GM12878 (cell line): ENCODE measurements at regions not wholly inside any gene's neighbourhood (a gene's known extent, or its start where the extent isn't known, plus 50 kb on each side); places are given as distances from the start of the nearest gene placed in this dataset.

Experiments
- ATAC-seq: fragments of 200-7000 bp; cut with Tn5 transposase; 3 replicates; pipeline ENCODE4 v1.9.1; 2020; ENCODE audit warnings: mild to moderate bottlenecking, moderate library complexity
- BruUV-seq: library from RNA; stranded (reverse); fragments of 400-500 nt; replicated peaks from 2 replicates; lab custom pipeline; 2021; lab: Mats Ljungman, UMichigan
- CTCF ChIA-PET: fragments of 300-600 bp; sonication (Branson Sonifier 250); formaldehyde crosslinking; extraction: SDS; loops from one replicate; lab custom pipeline; 2021; ENCODE audit warnings: inconsistent platforms; lab: Yijun Ruan, JAX
- POLR2A ChIA-PET: fragments of 350-600 bp; formaldehyde crosslinking; extraction: SDS; loops from one replicate; lab custom pipeline; 2021; ENCODE audit warnings: inconsistent platforms; lab: Charles Lee
- RAD21 ChIA-PET: fragments of 300-600 bp; sonication (Branson Sonifier 250); formaldehyde crosslinking; loops from one replicate; lab custom pipeline; 2023; ENCODE audit warnings: antibody characterized with exemption; ENCODE audit not compliant: unreplicated experiment; lab: Charles Lee
- SMC1A ChIA-PET: fragments of 300-600 bp; sonication (Branson Sonifier 250); formaldehyde crosslinking; loops from one replicate; lab custom pipeline; 2023; ENCODE audit not compliant: unreplicated experiment, uncharacterized antibody; lab: Charles Lee
- DNase-seq: peaks from one replicate; pipeline ENCODE4 v3.0.0-alpha.2; 2011; ENCODE audit warnings: low read depth, low spot score
- FAIRE-seq: peaks from 3 replicates; lab custom pipeline; 2011; peaks lifted over from hg19 to GRCh38; lab: Jason Lieb, UNC
- H2AFZ ChIP-seq: 2 replicates; pipeline ENCODE4 v1.6.0; 2011; ENCODE audit warnings: low read depth, low read length, control low read depth; ENCODE audit not compliant: control insufficient read depth
- H3K27ac ChIP-seq: 2 replicates; pipeline ENCODE4 v1.5.1; 2011; ENCODE audit warnings: control low read depth; ENCODE audit not compliant: control insufficient read depth, insufficient read depth
- H3K27me3 ChIP-seq, 2 experiments: replicated peaks in 1 of 2; 2 replicates each; pipeline versions ENCODE4 v1.6.0 to v1.6.1; 2011; ENCODE audit warnings: low read length in 1 of 2; ENCODE audit not compliant: control insufficient read depth in 2 of 2, insufficient read depth in 2 of 2
- H3K36me3 ChIP-seq, 2 experiments: 2 replicates each; pipeline ENCODE4 v1.5.1; 2011; ENCODE audit warnings: low read length in 1 of 2; ENCODE audit not compliant: control insufficient read depth in 2 of 2, insufficient read depth in 2 of 2
- H3K4me1 ChIP-seq: 2 replicates; pipeline ENCODE4 v1.6.1; 2011; ENCODE audit warnings: mild to moderate bottlenecking, low read length, moderate library complexity, mixed read lengths; ENCODE audit not compliant: control insufficient read depth, insufficient read depth
- H3K4me2 ChIP-seq: 2 replicates; pipeline ENCODE4 v1.6.0; 2011; ENCODE audit warnings: control low read depth; ENCODE audit not compliant: control insufficient read depth, insufficient read depth
- H3K4me3 ChIP-seq: fragments of 200-600 bp; sonication (generic); 2 replicates; pipeline ENCODE4 v1.5.1; 2016
- H3K79me2 ChIP-seq: 2 replicates; pipeline ENCODE4 v1.6.0; 2011; ENCODE audit warnings: low read length; ENCODE audit not compliant: control insufficient read depth, insufficient read depth
- H3K9ac ChIP-seq: 2 replicates; pipeline ENCODE4 v1.8.0; 2011; ENCODE audit warnings: low read length, control low read depth, mixed read lengths; ENCODE audit not compliant: control insufficient read depth, insufficient read depth
- H3K9me3 ChIP-seq: replicated peaks from 3 replicates; pipeline ENCODE4 v1.5.1; 2011; ENCODE audit warnings: mild to moderate bottlenecking, low read length; ENCODE audit not compliant: control insufficient read depth, insufficient read depth
- H4K20me1 ChIP-seq: 2 replicates; pipeline ENCODE4 v1.6.0; 2011; ENCODE audit not compliant: control insufficient read depth, insufficient read depth
- EGR1 ChIP-seq, 2 experiments: IDR thresholded peaks; 1 replicate in 1 of 2; 2 replicates in 1 of 2; pipeline ENCODE4 v1.6.1; 2011 to 2012; ENCODE audit warnings: low read depth in 2 of 2, low read length in 2 of 2, borderline replicate concordance in 1 of 2, mild to moderate bottlenecking in 1 of 2, moderate library complexity in 1 of 2
- FOXK2 ChIP-seq: fragments of 450-650 bp; IDR thresholded peaks from 2 replicates; pipeline ENCODE4 v1.6.1; 2017; ENCODE audit warnings: mild to moderate bottlenecking, moderate library complexity
- FOXM1 ChIP-seq: IDR thresholded peaks from 2 replicates; pipeline ENCODE4 v1.6.1; 2012; ENCODE audit warnings: low read depth, mild to moderate bottlenecking, inconsistent platforms, low read length, moderate library complexity
- HDAC6 ChIP-seq: fragments of 200-600 bp; sonication (generic); IDR thresholded peaks from one replicate; pipeline ENCODE4 v1.8.0; 2017; ENCODE audit warnings: antibody characterized with exemption; ENCODE audit not compliant: unreplicated experiment
- SRF ChIP-seq, 2 experiments: IDR thresholded peaks; 2 replicates each; pipeline ENCODE4 v1.6.1; 2011; ENCODE audit warnings: low read depth in 2 of 2, low read length in 2 of 2, mild to moderate bottlenecking in 1 of 2, moderate library complexity in 1 of 2
- ZNF207 ChIP-seq: fragments of 450-650 bp; IDR thresholded peaks from 2 replicates; pipeline ENCODE4 v1.6.1; 2014; ENCODE audit warnings: antibody characterized with exemption, mild to moderate bottlenecking, borderline replicate concordance
- WGBS: methylation state at CpG from one replicate; pipeline ENCODE4 v1.1.6; 2016; ENCODE audit warnings: low lambda C conversion rate; ENCODE audit not compliant: insufficient replicate concordance, insufficient coverage; ENCODE audit errors: missing lambda C conversion rate; 5-methylcytosine and 5-hydroxymethylcytosine counted together
- in situ Hi-C: fragments of 300-500 bp; cut with MboI; formaldehyde crosslinking; loops from 9 replicates; pipeline ENCODE4 v1.14.3; 2018; ENCODE audit warnings: mixed read lengths
- intact Hi-C: fragments of 100-400 bp; cut with micrococcal nuclease; formaldehyde crosslinking; loops from one replicate; pipeline ENCODE4 v1.14.2; 2022; ENCODE audit not compliant: unreplicated experiment
- TF ChIP-seq, protein P1 (sequence below): IDR thresholded peaks from 2 replicates; pipeline ENCODE4 v1.6.1; 2012; ENCODE audit warnings: low read length, inconsistent platforms
- TF ChIP-seq, protein P2 (sequence below): fragments of 450-650 bp; conservative IDR thresholded peaks from 2 replicates; pipeline ENCODE4 v1.6.1; 2017; ENCODE audit warnings: mild to moderate bottlenecking, moderate library complexity

DNA sequence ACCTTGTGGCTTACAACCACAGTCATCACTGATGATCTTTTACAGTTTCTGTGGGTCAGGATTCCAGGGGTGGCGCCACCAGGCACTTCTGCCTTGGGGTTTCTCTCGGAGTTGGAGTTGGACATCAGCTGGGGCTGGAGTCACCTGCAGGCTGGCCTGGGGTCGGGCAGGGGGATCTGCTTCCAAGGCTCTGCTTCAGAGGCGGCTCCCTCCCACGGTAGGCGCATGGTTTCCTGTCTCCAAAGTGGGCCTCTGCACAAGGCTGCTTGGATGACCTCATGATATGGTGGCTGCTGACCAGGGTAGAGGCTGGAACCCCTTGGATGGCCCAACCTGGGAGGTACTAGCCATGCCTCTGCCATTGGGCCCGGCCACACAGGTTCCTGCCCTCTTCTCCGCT is 170.6 kb upstream of the CIBAR2 start (continued):
- TF ChIP-seq, protein P1, sequence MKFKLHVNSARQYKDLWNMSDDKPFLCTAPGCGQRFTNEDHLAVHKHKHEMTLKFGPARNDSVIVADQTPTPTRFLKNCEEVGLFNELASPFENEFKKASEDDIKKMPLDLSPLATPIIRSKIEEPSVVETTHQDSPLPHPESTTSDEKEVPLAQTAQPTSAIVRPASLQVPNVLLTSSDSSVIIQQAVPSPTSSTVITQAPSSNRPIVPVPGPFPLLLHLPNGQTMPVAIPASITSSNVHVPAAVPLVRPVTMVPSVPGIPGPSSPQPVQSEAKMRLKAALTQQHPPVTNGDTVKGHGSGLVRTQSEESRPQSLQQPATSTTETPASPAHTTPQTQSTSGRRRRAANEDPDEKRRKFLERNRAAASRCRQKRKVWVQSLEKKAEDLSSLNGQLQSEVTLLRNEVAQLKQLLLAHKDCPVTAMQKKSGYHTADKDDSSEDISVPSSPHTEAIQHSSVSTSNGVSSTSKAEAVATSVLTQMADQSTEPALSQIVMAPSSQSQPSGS: no peak

DNA sequence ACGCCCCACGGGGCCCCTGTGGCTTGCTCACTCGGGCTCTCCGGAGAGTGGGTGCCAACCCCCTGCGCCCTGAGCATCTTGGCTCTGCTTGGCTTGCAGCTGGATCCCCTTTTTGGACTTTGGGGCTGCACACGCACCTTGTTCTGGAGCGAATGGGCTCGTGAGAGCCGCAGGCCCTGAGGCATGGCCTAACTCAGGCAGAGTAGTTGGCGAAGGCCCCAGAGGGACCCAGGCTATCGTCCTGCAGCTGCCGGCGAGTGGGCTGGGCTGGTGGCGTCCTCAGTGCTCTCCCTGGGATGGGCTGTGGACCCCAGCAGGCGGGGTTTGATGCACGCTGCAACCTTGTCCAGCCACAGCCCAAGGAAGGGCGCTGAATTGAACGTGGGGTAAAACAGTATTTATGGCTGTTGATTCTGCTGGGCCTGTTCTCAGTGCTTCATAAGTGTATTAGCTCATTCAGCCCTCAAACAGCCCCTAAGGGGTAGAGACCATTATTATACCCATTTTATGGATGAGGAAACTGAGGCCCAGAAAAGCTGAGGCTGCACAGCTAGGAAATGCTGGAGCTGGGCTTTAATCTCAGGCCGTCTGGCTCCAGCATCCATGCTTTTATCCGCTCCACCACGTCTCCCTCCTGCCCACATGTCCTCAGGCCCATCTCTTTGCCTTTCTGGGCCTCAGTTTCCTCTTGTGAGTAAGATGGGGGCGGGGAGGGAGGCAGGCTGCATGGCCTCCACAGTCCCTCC is 171.2 kb upstream of the CIBAR2 start:
- in situ Hi-C loops: no loop called here
- 31% methylated on average over 22 of the region's 22 CpGs for WGBS

More for the DNA sequence above, 171.2 kb upstream of the CIBAR2 start:
- H3K4me3 ChIP-seq: no peak overlapping the region
- intact Hi-C loops: no loop called here
- H3K9me3 ChIP-seq: no peaks in the 10 kb centered on the region
- FAIRE-seq (no peak), DNase-seq (no peak), ATAC-seq (no peak)
- CTCF ChIA-PET: no interaction called here
- no peak overlapping the region for H3K4me2 ChIP-seq
- BruUV-seq: no TSS peak
- H3K36me3 ChIP-seq: no peaks in the 10 kb centered on the region
- SMC1A ChIA-PET: no interaction called here
- TF ChIP-seq HDAC6: no peak
- no peak for TF ChIP-seq ZNF207
- no peak for TF ChIP-seq EGR1 (IDR thresholded peaks at IDR 0.05; ENCODE audit: borderline replicate concordance in 1 of 2, low read depth in 2 of 2, low read length in 2 of 2)
- TF ChIP-seq FOXK2: no peak
- no peak for TF ChIP-seq SRF (IDR thresholded peaks at IDR 0.05; ENCODE audit: low read depth in 2 of 2, low read length in 2 of 2)
- no peak for TF ChIP-seq FOXM1
- TF ChIP-seq, protein P2, sequence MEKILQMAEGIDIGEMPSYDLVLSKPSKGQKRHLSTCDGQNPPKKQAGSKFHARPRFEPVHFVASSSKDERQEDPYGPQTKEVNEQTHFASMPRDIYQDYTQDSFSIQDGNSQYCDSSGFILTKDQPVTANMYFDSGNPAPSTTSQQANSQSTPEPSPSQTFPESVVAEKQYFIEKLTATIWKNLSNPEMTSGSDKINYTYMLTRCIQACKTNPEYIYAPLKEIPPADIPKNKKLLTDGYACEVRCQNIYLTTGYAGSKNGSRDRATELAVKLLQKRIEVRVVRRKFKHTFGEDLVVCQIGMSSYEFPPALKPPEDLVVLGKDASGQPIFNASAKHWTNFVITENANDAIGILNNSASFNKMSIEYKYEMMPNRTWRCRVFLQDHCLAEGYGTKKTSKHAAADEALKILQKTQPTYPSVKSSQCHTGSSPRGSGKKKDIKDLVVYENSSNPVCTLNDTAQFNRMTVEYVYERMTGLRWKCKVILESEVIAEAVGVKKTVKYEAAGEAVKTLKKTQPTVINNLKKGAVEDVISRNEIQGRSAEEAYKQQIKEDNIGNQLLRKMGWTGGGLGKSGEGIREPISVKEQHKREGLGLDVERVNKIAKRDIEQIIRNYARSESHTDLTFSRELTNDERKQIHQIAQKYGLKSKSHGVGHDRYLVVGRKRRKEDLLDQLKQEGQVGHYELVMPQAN: no peak
- H3K9ac ChIP-seq: no peak overlapping the region
- H3K27me3 ChIP-seq: 0 out of 4 replicates have a peak, but pooled peaks cover 0 to 2% of the 10 kb centered on the region in 2 experiments
- no peaks in the 10 kb centered on the region for H4K20me1 ChIP-seq
- H3K79me2 ChIP-seq: no peaks in the 10 kb centered on the region
- H3K27ac ChIP-seq: no peak overlapping the region
- POLR2A ChIA-PET: no interaction called here
- no peaks in the 10 kb centered on the region for H3K4me1 ChIP-seq
- RAD21 ChIA-PET: no interaction called here
- H2AFZ ChIP-seq: no peak overlapping the region
